K562 (cell line): ENCODE measurements at regions not wholly inside any gene's neighbourhood (a gene's known extent, or its start where the extent isn't known, plus 50 kb on each side); places are given as distances from the start of the nearest gene placed in this dataset.

Experiments used
- ATAC-seq: fragments of 200-7000 bp; cut with Tn5 transposase; 3 replicates; pipeline ENCODE4 v1.9.1; 2020; ENCODE audit warnings: moderate library complexity
- BruUV-seq: library from RNA; stranded (reverse); fragments of 400-500 nt; replicated peaks from 2 replicates; lab custom pipeline; 2021; lab: Mats Ljungman, UMichigan
- CTCF ChIA-PET: fragments of 300-600 bp; formaldehyde crosslinking; extraction: SDS; loops from one replicate; lab custom pipeline; 2021; ENCODE audit warnings: low intra/inter-chr PET ratio; lab: Yijun Ruan, JAX
- POLR2A ChIA-PET: fragments of 300-600, 350-650 bp; sonication (Branson Sonifier 250); formaldehyde crosslinking; extraction: SDS; loops from one replicate; lab custom pipeline; 2021; ENCODE audit warnings: antibody characterized with exemption, inconsistent platforms; lab: Yijun Ruan, JAX
- DNase-seq, 4 experiments: peaks; one replicate each; pipeline versions ENCODE4 v3.0.0 to v3.0.0-alpha.2; 2011 to 2018; ENCODE audit warnings: low spot score in 3 of 4, mixed read lengths in 3 of 4; ENCODE audit errors: extremely low read depth in 1 of 4
- FAIRE-seq: peaks from 2 replicates; lab custom pipeline; 2011; peaks lifted over from hg19 to GRCh38; lab: Jason Lieb, UNC
- H2AFZ ChIP-seq: 2 replicates; pipeline ENCODE4 v1.6.0; 2011; ENCODE audit warnings: low read depth, low read length, control low read depth, inconsistent platforms
- H3K27ac ChIP-seq: fragments of 200-600 bp; 3 replicates; pipeline ENCODE4 v1.8.0; 2011; ENCODE audit warnings: low read depth, mild to moderate bottlenecking, control low read depth, inconsistent platforms, low read length, moderate library complexity, mixed read lengths; ENCODE audit errors: extremely low read depth
- H3K27me3 ChIP-seq, 2 experiments: fragments of 300-600 bp in 1 of 2; 2 replicates in 1 of 2; 3 replicates in 1 of 2; pipeline versions ENCODE4 v1.6.0 to v1.8.0; 2011; ENCODE audit warnings: inconsistent platforms in 2 of 2, low read length in 2 of 2, mild to moderate bottlenecking in 1 of 2, mixed read lengths in 1 of 2, moderate library complexity in 1 of 2; ENCODE audit not compliant: control insufficient read depth in 2 of 2, insufficient read depth in 2 of 2
- H3K36me3 ChIP-seq: fragments of 300-600 bp; 3 replicates; pipeline ENCODE4 v1.8.0; 2011; ENCODE audit warnings: mild to moderate bottlenecking, low read length, inconsistent platforms; ENCODE audit not compliant: control insufficient read depth, insufficient read depth
- H3K4me1 ChIP-seq, 2 experiments: fragments of 200-600 bp in 1 of 2; replicated peaks in 1 of 2; 2 replicates in 1 of 2; 3 replicates in 1 of 2; pipeline versions ENCODE4 v1.5.1 to v1.8.0; 2011; ENCODE audit warnings: inconsistent platforms in 2 of 2, low read length in 2 of 2, mild to moderate bottlenecking in 1 of 2, mixed read lengths in 1 of 2, moderate library complexity in 1 of 2; ENCODE audit not compliant: control insufficient read depth in 2 of 2, insufficient read depth in 2 of 2
- H3K4me2 ChIP-seq: 2 replicates; pipeline ENCODE4 v1.6.1; 2011; ENCODE audit warnings: low read length, control low read depth, inconsistent platforms, mixed read lengths; ENCODE audit not compliant: insufficient read depth
- H3K4me3 ChIP-seq: fragments of 200-600 bp; sonication (generic), shearing (Covaris generic); 2 replicates; pipeline ENCODE4 v1.5.1; 2016; ENCODE audit warnings: control low read depth, inconsistent platforms
- H3K79me2 ChIP-seq: fragments of 200-600 bp; 3 replicates; pipeline ENCODE4 v1.8.0; 2011; ENCODE audit warnings: low read length, inconsistent platforms; ENCODE audit not compliant: control insufficient read depth, insufficient read depth
- H3K9ac ChIP-seq, 2 experiments: 2 replicates each; pipeline versions ENCODE4 v1.6.0 to v1.6.1; 2011; ENCODE audit warnings: low read depth in 2 of 2, low read length in 2 of 2, control low read depth in 1 of 2, inconsistent platforms in 1 of 2, mild to moderate bottlenecking in 1 of 2, mixed read lengths in 1 of 2; ENCODE audit not compliant: insufficient read depth in 1 of 2
- H3K9me1 ChIP-seq: one replicate; pipeline ENCODE4 v1.6.0; 2011; ENCODE audit warnings: inconsistent platforms, mild to moderate bottlenecking, low read length, moderate library complexity; ENCODE audit not compliant: control insufficient read depth, insufficient read depth
- H3K9me3 ChIP-seq: replicated peaks from 2 replicates; pipeline ENCODE4 v1.5.1; 2011; ENCODE audit warnings: low read depth, low read length, inconsistent platforms; ENCODE audit not compliant: control insufficient read depth, insufficient read depth
- H4K20me1 ChIP-seq: replicated peaks from 2 replicates; pipeline ENCODE4 v1.6.1; 2011; ENCODE audit warnings: low read length, inconsistent platforms, mixed read lengths; ENCODE audit not compliant: control insufficient read depth, insufficient read depth
- BRF2 ChIP-seq: IDR thresholded peaks from 3 replicates; pipeline ENCODE4 v1.6.1; 2011; ENCODE audit warnings: borderline replicate concordance, mild to moderate bottlenecking; ENCODE audit not compliant: insufficient read length, insufficient read depth
- GATA2 ChIP-seq: sonication (generic); formaldehyde crosslinking; IDR thresholded peaks from 2 replicates; pipeline ENCODE4 v1.4.0; 2020; ENCODE audit warnings: mild to moderate bottlenecking, missing genetic modification reagents
- HOMEZ ChIP-seq: fragments of 250-450 bp; sonication (Bioruptor Pico); IDR thresholded peaks from 2 replicates; pipeline ENCODE4 v1.4.0; 2020; ENCODE audit warnings: mild to moderate bottlenecking, moderate library complexity
- ILF3 ChIP-seq: fragments of 450-650 bp; IDR thresholded peaks from 2 replicates; pipeline ENCODE4 v1.6.1; 2018; ENCODE audit warnings: antibody characterized with exemption, mild to moderate bottlenecking, moderate library complexity, borderline replicate concordance
- KDM5B ChIP-seq: fragments of 200-600 bp; sonication (generic); IDR thresholded peaks from 2 replicates; pipeline ENCODE4 v1.6.1; 2012; ENCODE audit warnings: low read depth, mild to moderate bottlenecking, moderate library complexity, low read length, control low read depth, inconsistent platforms; ENCODE audit not compliant: insufficient replicate concordance
- NRF1 ChIP-seq, 2 experiments: fragments of 450-650 bp; IDR thresholded peaks in 1 of 2; conservative IDR thresholded peaks in 1 of 2; 2 replicates each; pipeline ENCODE4 v1.6.1; 2014; ENCODE audit warnings: mild to moderate bottlenecking in 2 of 2
- ZNF609 ChIP-seq: sonication (generic); formaldehyde crosslinking; IDR thresholded peaks from 2 replicates; pipeline ENCODE4 v1.8.1; 2023; ENCODE audit warnings: missing genetic modification reagents, mild to moderate bottlenecking, borderline replicate concordance
- WGBS: fragments of 100-300 bp; shearing (Covaris generic); methylation state at CpG from one replicate; pipeline ENCODE4 v1.1.6; 2016; ENCODE audit warnings: low coverage, mixed read lengths; ENCODE audit not compliant: insufficient coverage; ENCODE audit errors: missing lambda C conversion rate; 5-methylcytosine and 5-hydroxymethylcytosine counted together
- in situ Hi-C: fragments of 300-500 bp; cut with MboI; formaldehyde crosslinking; loops from 4 replicates; pipeline ENCODE4 v1.15.0; 2018; ENCODE audit warnings: inconsistent platforms, mixed read lengths
- intact Hi-C: fragments of 100-400 bp; cut with micrococcal nuclease; formaldehyde crosslinking; loops from 2 replicates; pipeline ENCODE4 v1.14.2; 2022

GRCh38 chr5:67976891-67977601, 238.5 kb upstream of the PIK3R1 start:
- Histone ChIP-seq H3K9ac (no peak overlapping the region), H3K9me3 (no peaks in the 10 kb centered on the region), H3K36me3 (no peaks in the 10 kb centered on the region), H3K9me1 (no peaks in the 10 kb centered on the region), H3K4me1 (no peaks in the 10 kb centered on the region), H3K27ac (no peak overlapping the region), H3K27me3 (no peaks in the 10 kb centered on the region), H3K79me2 (no peaks in the 10 kb centered on the region), H4K20me1 (no peaks in the 10 kb centered on the region), H2AFZ (no peak overlapping the region), H3K4me3 (no peak overlapping the region), H3K4me2 (no peak overlapping the region)
- in situ Hi-C loops = no loop called here
- no peak for TF ChIP-seq KDM5B
- TF ChIP-seq GATA2 (CRISPR knock-in tag) = no peak
- ATAC-seq (no peak), FAIRE-seq (no peak), DNase-seq (no peak)
- ChIA-PET CTCF (no interaction called here), POLR2A (no interaction called here)
- intact Hi-C loops = no loop called here
- no TSS peak for BruUV-seq
- WGBS = under 1% methylated on average over 5 of the region's 5 CpGs

GRCh38 chr5:67976181-67976580, 239.4 kb upstream of the PIK3R1 start:
- CTCF ChIA-PET = no interaction called here
- WGBS = 0% methylated on average over 1 of the region's 1 CpG
- FAIRE-seq (no peak), DNase-seq (no peak), ATAC-seq (no peak)
- POLR2A ChIA-PET = no interaction called here
- no peak overlapping the region for H3K27ac ChIP-seq
- H2AFZ ChIP-seq = no peak overlapping the region
- H3K9me1 ChIP-seq = no peaks in the 10 kb centered on the region
- H3K9me3 ChIP-seq = no peaks in the 10 kb centered on the region
- intact Hi-C loops = no loop called here
- no peaks in the 10 kb centered on the region for H4K20me1 ChIP-seq
- H3K4me3 ChIP-seq = no peak overlapping the region
- no peak overlapping the region for H3K4me2 ChIP-seq
- no TSS peak for BruUV-seq
- no peak overlapping the region for H3K9ac ChIP-seq
- no peaks in the 10 kb centered on the region for H3K36me3 ChIP-seq
- no peaks in the 10 kb centered on the region for H3K27me3 ChIP-seq
- H3K79me2 ChIP-seq = no peaks in the 10 kb centered on the region
- no peaks in the 10 kb centered on the region for H3K4me1 ChIP-seq
- in situ Hi-C loops = no loop called here
- TF ChIP-seq NRF1 (conservative IDR thresholded peaks at IDR 0.05 in 1 of 2, IDR thresholded peaks at IDR 0.05 in 1 of 2) = no peak
- no peak for TF ChIP-seq ILF3
- no peak for TF ChIP-seq ZNF609 (CRISPR knock-in tag)
- no peak for TF ChIP-seq HOMEZ (CRISPR knock-in tag)
- TF ChIP-seq BRF2 = no peak
